ENCODE measurements at regions not wholly inside any gene's neighbourhood (a gene's known extent, or its start where the extent isn't known, plus 50 kb on each side); places are given as distances from the start of the nearest gene placed in this dataset.

DNA sequence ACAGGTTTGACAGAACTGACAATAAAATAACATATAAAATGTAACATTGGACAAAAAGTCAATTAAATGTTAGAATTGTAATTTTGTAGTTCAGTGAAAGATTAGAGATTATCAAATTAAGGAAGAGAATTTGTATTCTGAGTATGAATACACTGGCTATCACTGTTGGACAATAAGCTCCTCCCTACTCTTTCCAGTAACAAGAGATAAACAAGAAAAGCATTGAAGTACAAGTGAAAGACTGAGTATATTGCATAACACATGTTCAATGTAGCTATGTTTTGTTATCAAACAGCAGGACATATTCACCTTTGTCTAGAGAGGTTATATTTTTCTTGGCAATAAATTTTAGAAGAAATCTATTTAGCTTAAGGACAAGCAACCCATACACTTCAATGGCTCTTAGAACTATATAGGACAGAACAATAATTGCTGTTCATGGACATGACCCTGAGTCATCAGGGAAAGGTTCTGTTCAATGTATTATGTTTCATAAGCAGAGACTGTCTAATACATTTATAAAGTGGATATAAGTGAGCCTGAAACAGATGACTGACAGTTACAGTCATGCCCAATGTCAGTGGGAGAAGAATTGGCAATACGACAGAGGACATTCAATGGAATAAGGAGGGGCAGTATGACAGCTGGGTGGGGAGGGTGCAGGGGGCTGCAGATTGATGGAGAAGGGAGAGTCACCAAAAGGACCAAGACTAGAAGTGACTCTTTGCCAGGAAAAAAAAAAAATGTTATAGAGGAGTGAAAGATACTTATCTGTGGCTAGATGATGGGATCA, 520.4 kb downstream of the FRK start:
- TF ChIP-seq YY1 (IDR thresholded peaks at IDR 0.05; ENCODE audit: insufficient read depth, insufficient read length): no peak
- TF ChIP-seq ZNF274 (IDR thresholded peaks at IDR 0.05; ENCODE audit: low read depth, low read length): no peak
- no peak for TF ChIP-seq SUZ12 (IDR thresholded peaks at IDR 0.05; ENCODE audit: extremely low read depth, insufficient read depth, insufficient read length)
